Left renal cortex interstitium (tissue), 4 donors: ENCODE measurements at regions not wholly inside any gene's neighbourhood (a gene's known extent, or its start where the extent isn't known, plus 50 kb on each side); places are given as distances from the start of the nearest gene placed in this dataset.
"Not testable (repeated sequence)": the region's sequence is repeated elsewhere in the genome, so short reads cannot be mapped to it uniquely, and the experiment has no call there.

ENCODE experiments used
- DNase-seq, 4 donors: peaks; one replicate each; pipeline ENCODE4 v3.0.0-alpha.2; 2013; ENCODE audit warnings: low read depth in 4 of 4, low spot score in 2 of 4, missing footprints in 1 of 4

DNA sequence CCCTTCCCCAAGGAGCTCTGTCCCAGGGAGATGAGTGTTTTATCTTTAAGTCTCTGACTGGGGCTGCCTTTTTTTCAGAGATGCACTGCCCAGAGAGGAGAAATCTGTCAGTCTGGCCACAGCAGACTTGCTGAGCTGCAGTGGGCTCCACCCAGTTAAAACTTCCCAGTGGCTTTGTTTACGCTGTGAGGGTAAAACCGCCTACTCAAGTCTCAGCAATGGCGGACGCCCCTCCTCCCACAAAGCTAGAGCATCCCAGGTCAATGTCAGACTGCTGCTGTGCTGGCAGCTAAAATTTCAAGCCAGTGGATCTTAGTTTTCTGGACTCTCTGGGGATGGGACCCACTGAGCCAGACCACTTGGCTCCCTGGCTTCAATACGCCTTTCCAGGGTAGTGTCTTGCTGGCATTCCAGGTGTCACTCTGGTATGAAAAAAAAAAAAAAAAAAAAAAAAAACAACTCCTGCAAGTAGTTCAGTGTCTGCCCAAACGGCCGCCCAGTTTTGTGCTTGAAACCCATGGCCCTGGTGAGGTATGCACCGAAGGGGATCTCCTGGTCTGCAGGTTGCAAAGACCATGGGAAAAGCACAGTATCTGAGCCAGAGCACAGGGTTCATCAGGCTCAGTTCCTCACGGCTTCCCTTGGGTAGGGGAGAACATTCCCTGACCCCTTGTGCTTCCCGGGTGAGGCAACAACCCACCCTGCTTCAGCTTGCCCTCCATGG lies 1616.1 kb upstream of the ADGRL3 start:
- DNase-seq = no peak

DNA sequence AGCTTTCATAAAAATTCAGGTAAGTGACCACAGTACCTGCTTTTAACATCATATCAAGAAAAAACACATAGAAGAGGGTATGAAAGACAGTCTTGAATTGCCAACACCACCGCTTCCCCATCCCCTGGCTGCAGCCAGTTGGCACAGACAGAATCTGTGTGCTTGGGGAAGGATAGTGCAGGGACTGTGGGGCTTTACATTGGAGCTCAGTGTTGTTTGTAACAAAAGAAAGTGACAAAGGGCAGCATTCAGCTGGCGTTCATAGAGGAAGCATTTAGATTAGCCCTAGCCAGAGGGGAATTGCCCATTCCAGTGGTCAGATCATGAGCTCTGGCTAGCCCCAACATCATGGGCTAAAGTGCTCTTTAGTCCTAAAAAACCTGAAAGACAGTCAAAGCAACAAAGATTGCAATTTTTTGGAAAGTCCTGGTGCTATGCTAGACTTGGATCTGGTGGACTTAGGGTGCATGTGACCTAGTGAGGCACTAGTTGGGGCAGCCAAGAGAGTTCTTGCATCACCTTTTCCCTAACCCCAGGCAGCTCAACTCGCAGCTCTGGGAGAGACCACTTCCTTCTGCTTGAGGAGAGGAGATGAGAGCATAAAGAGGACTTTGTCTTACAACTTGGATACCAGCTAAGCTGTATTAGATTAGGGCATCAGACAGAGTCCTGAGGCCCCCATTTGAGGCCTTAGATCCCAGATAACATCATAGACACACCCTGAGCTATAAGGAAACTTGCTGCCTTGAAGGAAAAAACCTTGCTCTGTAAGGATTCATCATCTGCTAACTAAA lies 1602.4 kb upstream of the ADGRL3 start:
- no peak for DNase-seq

DNA sequence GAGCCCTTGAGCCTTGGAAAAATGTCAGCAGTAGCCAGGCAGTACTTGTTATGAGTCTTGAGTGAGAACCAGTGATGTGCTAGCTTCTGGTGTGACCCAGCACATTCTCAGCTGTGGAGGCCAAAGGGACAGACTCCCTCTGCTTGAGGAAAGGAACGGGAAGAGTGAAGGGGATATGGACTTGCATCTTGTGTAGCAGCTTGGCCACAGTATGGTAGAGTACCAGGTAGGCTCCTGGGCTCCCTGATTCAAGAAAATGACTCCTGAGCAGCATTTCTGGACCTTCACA lies 1601.9 kb upstream of the ADGRL3 start:
- DNase-seq = no peak

DNA sequence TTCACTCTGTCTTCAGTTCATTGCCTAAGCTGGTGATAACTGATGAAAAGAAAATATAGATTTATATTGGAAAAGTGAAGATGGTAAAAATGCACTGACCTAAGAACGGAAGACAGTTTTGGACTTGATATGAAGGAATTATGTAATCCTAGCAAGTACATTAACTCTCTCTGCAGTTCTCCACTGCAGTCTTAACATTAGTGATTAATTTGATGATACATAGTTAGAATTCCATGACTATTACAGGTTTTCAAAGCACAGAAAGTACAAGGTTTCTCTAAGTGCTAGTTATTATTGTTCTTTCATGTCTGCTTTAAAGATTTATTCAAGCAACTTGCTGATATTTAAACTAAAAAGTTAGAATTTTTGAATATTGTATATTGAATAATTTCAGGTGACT lies 1591.7 kb upstream of the ADGRL3 start:
- no peak for DNase-seq

DNA sequence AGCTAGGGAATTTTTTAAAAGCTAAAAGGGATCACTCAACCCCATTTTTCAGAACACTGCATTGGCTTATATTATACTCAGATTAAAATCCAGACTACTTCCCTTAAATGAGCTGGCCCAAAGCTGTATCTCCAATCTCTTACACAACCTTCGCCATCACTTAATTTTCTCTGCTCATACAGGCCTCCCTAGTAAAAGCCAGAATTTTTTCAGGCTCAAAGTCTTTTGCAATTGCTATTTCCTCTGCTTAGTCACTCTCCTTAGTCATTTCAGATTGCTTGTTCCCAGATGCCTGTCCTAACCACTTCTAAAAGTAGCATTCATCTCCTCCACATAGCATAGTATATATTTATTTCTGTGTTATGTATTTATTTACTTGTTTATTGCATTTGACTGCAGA lies 1587.9 kb upstream of the ADGRL3 start:
- no peak for DNase-seq

DNA sequence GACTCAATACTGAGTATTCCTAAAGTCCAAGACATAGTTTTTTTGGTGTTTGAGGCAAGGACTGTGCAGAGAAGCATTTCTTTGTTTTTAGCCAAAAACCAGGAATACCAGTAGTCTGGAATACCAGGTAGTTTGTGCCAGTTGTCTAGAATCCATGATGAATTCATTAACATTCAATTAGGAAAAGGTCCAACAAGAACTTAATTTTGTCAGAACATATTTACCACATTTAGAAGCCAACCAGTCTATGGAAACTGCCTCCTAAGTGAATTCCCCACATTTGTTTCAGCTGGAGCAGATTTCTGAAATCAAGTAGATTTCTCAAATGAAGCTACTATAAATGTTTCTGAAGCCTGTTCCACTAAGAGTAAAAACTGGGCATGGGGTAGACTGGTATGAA lies 1584.8 kb upstream of the ADGRL3 start:
- no peak for DNase-seq

DNA sequence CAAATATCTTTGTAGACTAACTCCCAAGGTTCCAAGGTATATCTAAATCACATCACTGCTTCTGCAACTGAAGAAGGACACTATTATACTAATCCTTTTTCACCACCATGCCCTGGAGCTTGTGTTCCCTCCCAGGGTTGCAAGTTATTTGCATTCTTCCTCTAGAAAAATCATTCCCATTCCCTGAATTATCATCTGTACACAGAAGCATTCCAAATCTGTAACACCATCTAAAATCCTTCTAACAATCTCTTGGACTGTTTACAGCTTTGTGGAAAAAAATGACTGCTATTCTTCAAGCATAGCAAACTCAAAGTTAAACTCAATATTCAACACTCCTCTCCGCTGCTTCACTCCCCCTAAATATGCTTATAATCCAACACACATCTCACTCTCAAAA lies 1570.8 kb upstream of the ADGRL3 start:
- DNase-seq = no peak

DNA sequence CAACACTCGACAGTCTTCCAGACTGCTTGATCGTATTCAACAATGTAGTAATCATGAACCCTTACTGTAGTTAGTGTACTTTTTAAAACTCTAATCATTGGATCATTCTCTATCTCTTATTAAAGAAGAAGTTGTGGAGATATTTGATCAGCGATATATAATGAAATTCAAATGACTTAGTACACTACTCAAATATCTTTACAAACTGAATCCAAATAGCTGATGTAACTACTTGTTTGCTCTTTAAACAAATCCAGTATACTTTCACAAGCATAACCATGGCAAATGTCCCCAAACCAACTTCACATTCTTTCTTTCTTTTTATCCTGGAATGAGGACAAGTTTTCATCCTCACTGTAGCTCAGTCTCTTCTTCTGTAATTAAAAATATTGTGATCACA lies 1569.9 kb upstream of the ADGRL3 start:
- DNase-seq = no peak

DNA sequence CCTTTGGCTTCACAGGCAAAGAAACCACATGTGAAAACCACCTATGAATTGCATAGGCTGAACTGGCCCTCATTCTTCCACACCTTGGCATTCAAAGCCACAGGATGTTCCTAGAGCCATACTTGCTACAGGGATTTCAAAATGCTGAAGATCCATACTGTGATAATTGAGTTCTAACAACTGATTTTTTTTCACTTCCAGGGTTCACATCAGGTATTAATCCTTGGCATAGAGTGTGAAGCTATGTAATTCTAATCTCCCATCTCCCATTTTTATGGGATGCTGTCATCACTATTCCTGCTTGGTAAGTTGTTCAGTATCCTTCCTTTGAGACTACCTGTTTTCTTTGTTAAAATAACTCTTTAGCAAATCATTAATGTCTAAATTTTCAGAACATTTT lies 1569.2 kb upstream of the ADGRL3 start:
- no peak for DNase-seq

DNA sequence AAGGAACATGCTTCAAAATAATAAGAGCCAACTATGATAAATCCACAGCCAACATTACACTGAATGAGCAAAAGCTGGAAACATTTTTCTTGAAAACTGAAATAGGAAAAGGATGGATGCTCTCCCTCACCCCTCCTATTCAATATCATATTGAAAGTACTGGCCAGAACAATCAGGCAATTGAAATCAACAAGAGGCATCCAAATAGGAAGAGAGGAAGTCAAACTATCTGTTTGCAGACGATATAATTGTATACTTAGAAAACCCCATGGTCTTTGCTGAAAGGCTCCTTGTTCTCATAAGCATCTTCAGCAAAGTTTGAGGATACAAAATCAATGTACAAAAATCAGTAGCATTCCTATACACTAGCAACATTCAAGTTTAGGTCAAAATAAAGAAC lies 1562.5 kb upstream of the ADGRL3 start:
- DNase-seq = no peak

DNA sequence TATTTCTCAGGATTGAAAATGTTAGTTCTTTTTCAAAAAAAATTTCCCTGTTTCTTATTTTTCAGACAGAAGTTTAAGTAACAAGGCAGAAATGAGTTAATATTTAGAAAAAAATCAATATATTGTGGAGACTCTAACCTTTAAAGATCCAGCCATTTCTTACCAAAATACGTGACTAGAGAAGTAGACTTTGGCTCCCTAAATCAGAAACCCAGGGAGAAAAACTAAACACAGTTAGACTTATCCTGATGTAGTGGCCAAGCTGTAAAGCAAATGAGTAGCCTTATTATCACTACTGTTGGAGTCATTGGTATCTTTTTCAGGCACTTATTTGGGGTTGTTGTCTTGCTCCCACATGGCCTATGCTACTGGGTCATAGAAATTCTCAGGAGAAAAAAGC lies 1556.4 kb upstream of the ADGRL3 start:
- DNase-seq = no peak

DNA sequence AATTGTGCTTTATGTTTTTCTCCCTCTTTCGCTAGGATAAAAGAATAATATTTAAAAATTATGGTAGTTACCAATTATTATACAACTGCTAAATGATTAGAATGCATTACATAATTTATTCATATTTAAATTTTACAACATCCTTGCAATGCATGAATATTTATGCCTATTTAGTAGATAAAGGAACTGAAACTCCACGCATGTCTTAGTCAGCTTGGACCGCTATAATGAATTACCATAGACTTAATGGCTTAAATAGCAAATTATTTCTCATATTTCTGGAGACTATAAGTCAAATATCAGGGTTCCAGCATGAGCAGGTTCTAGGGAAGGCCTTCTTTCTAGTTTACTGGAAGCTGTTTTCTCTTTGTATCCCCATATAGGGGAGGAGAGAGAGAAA lies 1555.4 kb upstream of the ADGRL3 start:
- no peak for DNase-seq

DNA sequence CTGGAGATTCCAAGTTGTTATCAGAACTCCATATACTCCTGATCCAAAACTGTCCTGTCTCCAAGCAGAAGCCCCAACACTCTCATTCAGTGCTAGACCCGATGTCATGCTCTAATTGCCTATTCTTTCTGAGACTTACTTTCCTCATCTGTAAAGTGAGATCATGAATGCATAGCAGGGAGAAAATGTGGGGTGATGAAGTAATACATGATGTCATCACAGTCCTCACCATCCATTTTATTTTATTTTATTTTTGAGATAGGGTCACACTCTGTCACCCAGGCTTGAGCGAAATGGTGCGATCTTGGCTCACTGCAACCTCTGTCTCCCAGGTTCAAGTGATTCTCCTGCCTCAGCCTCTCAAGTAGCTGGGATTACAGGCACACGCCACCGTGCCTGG lies 1554.0 kb upstream of the ADGRL3 start:
- DNase-seq = no peak

DNA sequence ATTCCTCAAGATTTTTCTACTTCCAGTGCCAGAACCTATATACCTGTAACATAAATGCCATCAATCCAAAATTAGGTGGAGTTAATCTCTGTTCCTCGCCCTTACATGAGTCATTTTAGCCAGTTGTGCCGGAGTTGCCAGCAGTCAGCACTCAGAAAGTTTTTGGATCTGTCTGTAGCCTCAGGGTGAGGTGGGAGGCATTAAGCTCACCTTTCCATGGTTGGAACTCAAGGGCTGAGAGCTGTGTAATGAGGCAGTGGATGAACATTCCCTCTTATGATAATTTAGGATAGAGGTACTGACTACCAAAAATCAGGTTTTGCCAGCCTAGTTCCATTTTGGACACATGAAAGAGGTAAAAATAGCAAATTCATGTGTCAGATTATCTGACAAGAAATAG lies 1553.1 kb upstream of the ADGRL3 start:
- no peak for DNase-seq

DNA sequence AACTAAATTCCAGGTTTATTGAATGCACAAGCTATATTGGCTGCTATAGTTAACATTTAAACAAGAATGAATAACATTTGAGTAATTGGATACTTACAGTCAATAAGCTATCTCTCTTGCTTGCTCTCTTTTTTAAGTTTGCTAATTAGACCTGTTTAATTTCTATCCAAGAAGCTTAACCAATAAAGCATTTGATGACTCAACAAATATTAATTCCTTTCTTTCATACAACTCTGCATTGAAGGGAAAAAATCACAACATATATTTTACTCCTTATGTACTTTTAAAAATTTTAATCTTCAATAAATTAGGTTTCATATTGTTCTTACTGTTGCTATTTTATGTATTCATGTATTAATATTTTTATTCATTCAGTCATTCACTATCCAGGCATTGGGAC lies 1552.6 kb upstream of the ADGRL3 start:
- no peak for DNase-seq

DNA sequence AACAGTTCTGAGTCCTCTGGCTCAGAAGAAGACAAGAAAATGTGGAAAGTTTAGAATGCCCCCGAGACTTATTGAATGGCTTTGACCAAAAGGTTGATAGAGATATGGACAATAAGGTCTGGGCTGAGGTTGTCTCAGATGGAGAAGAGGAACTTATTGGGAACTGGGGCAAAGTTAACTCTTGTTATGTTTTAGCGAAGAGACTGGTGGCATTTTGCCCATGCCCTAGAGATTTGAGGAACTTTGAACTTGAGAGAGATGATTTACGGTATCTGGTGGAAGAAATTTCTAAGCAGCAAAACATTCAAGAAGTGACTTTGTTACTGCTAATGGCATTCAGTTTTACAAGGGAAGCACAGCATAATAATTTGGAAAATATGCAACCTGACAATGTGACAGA lies 1549.3 kb upstream of the ADGRL3 start:
- DNase-seq = no peak

DNA sequence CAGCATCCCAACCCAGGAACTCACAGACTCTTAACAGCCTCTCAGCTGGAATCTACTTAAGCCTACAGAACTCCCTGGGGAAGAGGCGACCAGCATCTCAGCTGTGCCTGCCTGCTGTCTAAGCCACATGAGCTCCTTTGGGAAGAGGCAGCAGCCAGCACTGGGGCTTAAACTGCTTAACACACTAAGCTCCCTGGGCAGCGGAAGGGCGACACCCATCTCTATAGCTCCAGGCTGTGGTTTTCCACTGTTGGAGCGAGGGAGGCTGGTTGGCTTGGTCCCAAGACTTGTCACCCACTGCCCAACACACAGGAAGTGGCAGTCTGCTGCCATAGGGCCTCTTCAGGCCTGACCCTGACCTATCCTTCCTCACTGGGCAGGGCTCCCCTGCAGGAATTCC lies 1544.1 kb upstream of the ADGRL3 start:
- DNase-seq = no peak

DNA sequence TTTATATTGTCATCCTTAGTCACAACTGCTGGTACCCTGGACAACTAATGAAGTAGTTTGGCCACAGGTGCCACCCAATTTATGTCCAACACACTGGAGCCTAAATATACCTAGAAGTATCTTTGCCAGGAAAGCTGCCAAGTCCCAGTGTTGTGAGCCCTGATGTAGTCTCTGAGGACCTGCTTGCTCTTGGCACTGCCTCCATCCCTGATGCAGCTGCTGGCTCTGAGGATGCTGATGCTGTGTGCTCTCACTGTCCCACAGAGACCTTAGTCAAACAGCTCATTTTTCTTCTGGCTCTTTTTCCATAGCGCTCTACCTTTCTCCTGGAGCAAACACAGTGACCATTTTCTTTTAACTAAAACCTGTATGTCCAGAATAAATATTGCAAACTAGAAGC lies 1535.4 kb upstream of the ADGRL3 start:
- DNase-seq = no peak

DNA sequence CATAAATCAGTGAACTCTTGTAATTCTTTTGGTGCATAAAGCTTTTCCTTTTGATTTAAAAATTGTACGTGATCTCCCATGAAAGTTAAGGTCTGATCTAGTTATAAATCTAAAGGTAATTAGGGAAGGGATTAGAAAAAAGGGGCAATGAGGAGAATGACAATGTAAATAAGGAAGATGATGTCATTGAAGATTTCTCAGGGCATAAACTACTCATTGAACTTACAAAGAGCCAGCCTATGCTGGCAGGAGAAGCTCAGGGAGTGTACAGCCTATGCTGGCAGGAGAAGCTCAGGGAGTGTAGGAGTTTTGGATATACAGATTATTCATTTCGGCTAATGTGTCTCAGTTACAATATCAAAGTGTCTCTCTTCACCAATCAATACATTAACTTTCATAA lies 1533.5 kb upstream of the ADGRL3 start:
- no peak for DNase-seq

DNA sequence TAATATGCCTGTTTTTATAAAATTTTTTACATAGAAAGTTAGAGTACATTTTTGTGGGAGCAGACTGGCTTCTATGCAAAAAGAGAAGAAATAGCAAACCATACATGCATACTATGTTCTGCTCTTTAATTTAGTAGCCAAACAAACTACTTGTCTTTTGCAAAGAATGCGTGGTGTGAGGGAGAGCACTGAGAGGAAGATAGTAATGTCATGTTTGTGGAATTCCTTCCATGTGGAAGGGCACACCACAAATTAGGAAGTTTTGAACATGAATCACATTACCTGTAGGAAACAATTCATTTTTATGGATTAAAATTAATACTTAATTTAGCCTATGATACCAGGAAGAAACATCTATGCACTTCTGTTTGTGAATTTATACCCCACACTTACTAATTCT lies 1529.1 kb upstream of the ADGRL3 start:
- DNase-seq = no peak

DNA sequence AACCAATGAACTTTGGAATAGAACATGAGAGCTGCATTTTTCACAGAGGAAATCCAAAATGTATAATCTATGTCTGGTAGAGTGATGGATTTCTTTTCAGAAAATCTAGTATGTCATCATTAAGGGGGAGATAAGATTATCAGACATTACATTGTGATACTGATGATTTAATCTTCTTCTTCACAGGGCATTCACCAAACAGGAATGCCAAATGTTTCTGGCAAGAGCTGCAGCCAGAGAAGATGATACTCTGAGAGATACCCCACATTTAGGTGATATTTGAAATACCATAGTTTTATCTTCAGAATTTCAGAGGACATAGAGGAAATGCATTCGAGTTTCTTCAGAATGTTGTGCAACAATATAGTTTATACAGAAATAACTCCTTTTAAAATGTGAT lies 1523.7 kb upstream of the ADGRL3 start:
- DNase-seq = no peak

DNA sequence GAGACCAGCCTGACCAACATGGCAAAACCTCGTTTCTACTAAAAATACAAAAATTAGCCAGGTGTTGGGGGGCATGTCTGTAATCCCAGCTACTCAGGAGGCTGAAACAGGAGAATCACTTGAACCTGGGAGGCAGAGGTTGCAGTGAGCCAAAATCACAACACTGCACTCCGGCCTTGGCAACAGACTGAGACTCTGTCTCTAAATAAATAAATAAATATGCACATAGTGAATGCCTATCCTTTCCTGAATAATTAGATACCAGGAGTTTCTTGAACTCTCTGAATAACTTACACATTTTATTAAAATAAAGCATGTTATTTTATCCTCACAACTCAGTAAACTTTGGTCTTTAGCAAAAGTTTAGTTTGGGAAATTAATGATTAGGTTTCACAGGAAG lies 1523.1 kb upstream of the ADGRL3 start:
- not testable (repeated sequence) for DNase-seq

DNA sequence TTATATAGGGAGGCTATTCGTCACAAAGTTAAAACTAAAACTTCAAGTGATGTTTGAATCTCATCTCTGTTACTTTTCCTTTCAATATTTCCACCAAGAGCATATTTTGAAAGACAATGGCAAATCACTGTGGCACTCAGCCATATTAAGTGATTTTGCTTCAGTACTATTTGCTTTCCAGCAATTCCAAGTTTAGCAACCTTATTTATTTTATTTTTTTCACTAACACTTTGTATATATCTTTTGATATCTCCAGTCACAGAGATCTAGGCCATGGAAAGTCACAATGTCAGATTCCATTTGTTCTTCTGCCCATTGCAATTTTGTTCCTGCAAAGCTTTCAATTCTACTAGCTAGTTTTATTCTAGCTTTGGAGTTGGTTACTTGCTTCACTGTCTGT lies 1514.5 kb upstream of the ADGRL3 start:
- DNase-seq = no peak
